MM.1S (cell line): ENCODE measurements at regions not wholly inside any gene's neighbourhood (a gene's known extent, or its start where the extent isn't known, plus 50 kb on each side); places are given as distances from the start of the nearest gene placed in this dataset.

Experiments
- CTCF ChIP-seq: fragments of 300-600 bp; sonication (generic); IDR thresholded peaks from 2 replicates; pipeline ENCODE4 v1.5.1; 2016; ENCODE audit warnings: antibody characterized with exemption, low read length, mixed read lengths
- EZH2 ChIP-seq: fragments of 300-600 bp; sonication (generic); optimal IDR thresholded peaks from 2 replicates; pipeline ENCODE3; 2017; ENCODE audit warnings: low read depth, mild to moderate bottlenecking, antibody characterized with exemption, low read length, mixed read lengths

- no peak for TF ChIP-seq CTCF
- TF ChIP-seq EZH2 = no peak
These were observed 112.3 kb upstream of the TOP1 start for GRCh38 chr20:40916276-40916675.
